ENCODE measurements at regions not wholly inside any gene's neighbourhood (a gene's known extent, or its start where the extent isn't known, plus 50 kb on each side); places are given as distances from the start of the nearest gene placed in this dataset.

GRCh38 chr12:115623275-115623674 lies 654.2 kb downstream of the MED13L start:
- ATAC-seq = no peak
- Mint-ChIP-seq H3K36me3 (no peaks in the 10 kb centered on the region), H3K27ac (no peak overlapping the region), H3K9me3 (peaks cover 11 to 12% of the 10 kb centered on the region in 2 donors)
- no peak for DNase-seq (ENCODE audit: low spot score in 2 of 2)

DNA sequence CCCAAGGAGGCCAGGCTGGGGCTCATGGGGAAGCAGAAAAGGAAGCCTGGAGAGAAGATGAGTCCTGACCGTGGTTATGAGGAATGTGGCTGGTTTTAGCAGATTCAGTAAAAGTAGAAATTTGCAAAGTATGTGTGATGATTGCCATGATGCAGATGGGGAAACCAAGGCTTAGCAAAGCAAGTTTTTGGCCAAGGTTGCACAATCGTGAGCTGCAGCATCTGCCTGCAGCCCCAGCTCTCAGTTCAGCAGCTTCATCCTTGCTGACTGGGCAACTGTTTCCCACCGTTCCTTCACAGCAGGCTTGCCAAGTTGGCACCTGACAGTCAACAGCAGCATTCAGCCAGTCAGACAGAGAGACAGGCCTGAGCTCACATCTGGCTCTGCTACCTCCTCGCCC lies 656.7 kb downstream of the MED13L start:
- DNase-seq (ENCODE audit: low spot score in 2 of 2) (no peak), ATAC-seq (no peak)
- Mint-ChIP-seq H3K27ac (no peak overlapping the region), H3K36me3 (no peaks in the 10 kb centered on the region), H3K9me3 (peaks cover 11 to 18% of the 10 kb centered on the region in 2 donors)

DNA sequence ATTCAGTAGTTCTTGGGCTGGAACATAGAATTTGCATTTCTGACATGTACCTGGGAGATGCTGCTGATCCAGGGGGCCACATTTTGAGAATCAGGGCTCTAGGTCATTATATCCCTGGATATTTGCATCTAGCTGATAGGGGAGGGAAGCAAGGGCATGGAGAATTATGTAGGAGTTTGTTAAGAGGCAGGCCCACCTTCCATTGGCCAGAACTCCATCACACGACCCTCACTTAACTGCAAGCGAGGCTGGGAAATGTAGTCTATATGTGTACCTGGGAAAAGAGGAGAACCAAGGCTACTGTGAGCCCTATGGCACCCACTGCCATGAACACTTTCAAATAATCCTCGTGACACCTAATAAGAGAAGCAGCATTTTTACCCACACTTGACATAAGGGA lies 657.6 kb downstream of the MED13L start:
- H3K27ac Mint-ChIP-seq = no peak overlapping the region
- no peaks in the 10 kb centered on the region for H3K36me3 Mint-ChIP-seq
- H3K9me3 Mint-ChIP-seq = peaks cover 11 to 18% of the 10 kb centered on the region in 2 donors
- no peak for ATAC-seq
- DNase-seq (ENCODE audit: low spot score in 2 of 2) = no peak

DNA sequence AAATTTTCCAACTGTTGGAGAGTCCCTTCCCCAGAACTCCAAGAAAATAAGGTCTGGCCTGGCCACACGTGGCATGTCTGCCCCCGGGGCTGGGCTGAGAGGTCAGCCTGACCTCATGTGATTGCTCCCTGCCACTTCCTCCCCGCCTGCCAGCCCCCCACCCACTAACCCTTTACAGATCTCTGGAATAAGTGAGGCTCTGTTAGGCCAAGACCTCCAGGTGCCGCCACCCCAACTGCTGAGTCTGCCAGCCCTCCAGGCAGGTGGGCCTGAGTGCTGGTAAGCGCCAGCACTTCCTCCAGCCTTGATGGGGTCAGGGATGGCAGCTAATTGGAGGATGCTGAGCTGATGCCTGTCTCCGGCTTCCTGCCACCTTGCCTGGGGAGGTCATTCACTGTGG lies 658.4 kb downstream of the MED13L start:
- no peak for ATAC-seq
- no peak for DNase-seq (ENCODE audit: low spot score in 2 of 2)
- H3K27ac Mint-ChIP-seq = no peak overlapping the region
- H3K9me3 Mint-ChIP-seq = peaks cover 11 to 18% of the 10 kb centered on the region in 2 donors
- H3K36me3 Mint-ChIP-seq = no peaks in the 10 kb centered on the region

- ATAC-seq (no peak), DNase-seq (ENCODE audit: low spot score in 2 of 2) (no peak)
- Mint-ChIP-seq H3K36me3 (no peaks in the 10 kb centered on the region), H3K27ac (no peak overlapping the region), H3K9me3 (peaks cover 11 to 18% of the 10 kb centered on the region in 2 donors)
Observed at GRCh38 chr12:115618105-115618504, 659.4 kb downstream of the MED13L start.

DNA sequence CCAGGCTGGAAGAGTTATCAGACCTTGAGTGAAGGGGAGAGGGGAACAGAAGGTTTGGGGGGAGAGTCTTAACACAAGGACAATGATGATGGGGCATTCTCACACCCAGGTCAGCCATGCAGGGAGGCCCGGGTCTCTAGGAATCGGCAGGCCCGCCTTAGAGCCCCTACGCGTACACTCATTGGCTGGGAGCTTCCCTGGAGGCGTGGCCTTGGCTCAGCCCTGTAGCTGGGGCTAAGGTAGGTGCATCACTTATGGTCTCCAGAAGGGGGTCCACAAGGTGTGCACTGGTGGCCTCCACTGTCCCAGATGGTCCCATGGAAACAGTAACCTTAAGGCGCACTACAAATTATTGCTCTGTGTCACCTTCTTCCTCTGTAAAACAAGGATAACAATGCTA lies 660.1 kb downstream of the MED13L start:
- DNase-seq (ENCODE audit: low spot score in 2 of 2) (no peak), ATAC-seq (no peak)
- H3K36me3 Mint-ChIP-seq = no peaks in the 10 kb centered on the region
- H3K9me3 Mint-ChIP-seq = peaks cover 11 to 18% of the 10 kb centered on the region in 2 donors
- H3K27ac Mint-ChIP-seq = no peak overlapping the region

GRCh38 chr12:115611477-115611876 lies 666.0 kb downstream of the MED13L start:
- Mint-ChIP-seq H3K27ac (no peak overlapping the region), H3K36me3 (no peaks in the 10 kb centered on the region), H3K9me3 (peaks cover 0 to 9% of the 10 kb centered on the region in 2 donors)
- DNase-seq (ENCODE audit: low spot score in 2 of 2) (no peak), ATAC-seq (no peak)

- no peak for ATAC-seq
- Mint-ChIP-seq H3K9me3 (peaks cover 9 to 14% of the 10 kb centered on the region in 2 donors), H3K27ac (no peak overlapping the region), H3K36me3 (no peaks in the 10 kb centered on the region)
- DNase-seq (ENCODE audit: low spot score in 2 of 2) = no peak
Observed at GRCh38 chr12:115609347-115609746, 668.1 kb downstream of the MED13L start.

DNA sequence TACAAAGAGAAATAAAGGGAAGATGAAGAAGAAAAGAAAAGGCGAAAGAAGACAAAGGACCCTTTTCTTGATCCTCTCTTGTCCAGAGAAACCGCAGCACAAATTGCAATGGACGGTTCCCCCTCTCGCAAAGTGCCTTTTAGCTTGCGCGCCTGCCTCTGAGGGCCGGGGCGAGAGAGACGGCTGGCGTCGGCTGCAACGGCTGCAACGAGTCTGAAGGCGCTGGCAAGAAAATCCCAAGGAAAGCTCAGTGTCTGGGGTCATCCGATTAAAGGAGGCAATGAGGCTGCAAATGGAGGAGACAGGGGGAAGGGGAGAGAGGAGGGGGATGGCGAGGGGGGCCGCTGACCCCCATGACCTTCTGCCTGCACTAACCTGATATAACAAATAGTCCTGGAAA lies 671.5 kb downstream of the MED13L start:
- H3K9me3 Mint-ChIP-seq = peaks cover 10 to 13% of the 10 kb centered on the region in 2 donors
- DNase-seq (ENCODE audit: low spot score in 2 of 2) (no peak), ATAC-seq (no peak)
- H3K27ac Mint-ChIP-seq = no peak overlapping the region
- H3K36me3 Mint-ChIP-seq = no peaks in the 10 kb centered on the region

DNA sequence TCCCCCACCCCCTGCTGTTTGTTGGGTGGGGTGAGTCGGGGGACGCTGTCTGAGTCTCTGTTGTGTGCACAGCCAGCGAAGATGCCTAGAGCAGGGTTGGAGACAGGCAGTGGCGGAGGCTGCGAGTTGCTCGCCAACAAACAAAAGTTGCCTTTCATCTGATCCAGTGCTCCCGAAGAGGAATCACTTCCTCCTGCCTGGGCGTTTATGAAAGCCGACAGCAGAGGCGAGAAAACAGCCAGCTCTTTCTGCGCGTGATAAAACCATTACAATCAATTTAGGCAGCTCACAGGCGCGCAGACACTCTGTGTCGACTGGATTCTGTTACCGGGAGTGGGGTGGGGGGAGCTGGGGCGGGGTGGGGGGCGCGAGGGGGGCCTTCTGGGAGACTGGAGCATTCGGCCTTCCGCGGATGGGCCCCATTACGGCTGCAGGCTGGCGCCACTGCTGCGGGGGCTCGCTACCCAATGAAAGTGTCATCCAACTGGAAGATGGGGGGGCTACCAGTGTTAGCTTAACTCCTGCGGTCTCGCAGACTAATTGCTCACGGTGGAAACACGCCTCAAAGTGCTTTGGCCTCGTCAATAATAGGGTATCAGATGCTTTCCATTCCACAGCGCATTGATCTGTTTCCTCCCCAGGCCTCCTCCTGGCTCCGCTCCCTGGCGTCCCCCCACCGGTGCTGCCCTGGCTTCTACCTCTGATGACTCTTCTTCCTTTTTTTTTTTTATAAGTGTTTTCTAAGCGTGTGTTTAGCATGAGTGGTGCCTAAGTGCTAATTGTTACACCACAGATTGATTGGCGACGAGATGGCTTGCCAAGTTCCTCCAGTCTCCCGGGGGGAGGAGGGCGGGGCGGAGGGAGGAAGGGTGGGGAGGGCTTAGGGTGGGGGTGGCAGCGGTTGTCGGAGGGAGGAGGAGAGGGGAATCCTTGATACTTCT lies 678.4 kb downstream of the MED13L start:
- DNase-seq (ENCODE audit: low spot score in 2 of 2) (no peak), ATAC-seq (no peak)
- Mint-ChIP-seq H3K36me3 (no peaks in the 10 kb centered on the region), H3K27ac (no peak overlapping the region), H3K9me3 (peaks cover 12 to 16% of the 10 kb centered on the region in 2 donors)

DNA sequence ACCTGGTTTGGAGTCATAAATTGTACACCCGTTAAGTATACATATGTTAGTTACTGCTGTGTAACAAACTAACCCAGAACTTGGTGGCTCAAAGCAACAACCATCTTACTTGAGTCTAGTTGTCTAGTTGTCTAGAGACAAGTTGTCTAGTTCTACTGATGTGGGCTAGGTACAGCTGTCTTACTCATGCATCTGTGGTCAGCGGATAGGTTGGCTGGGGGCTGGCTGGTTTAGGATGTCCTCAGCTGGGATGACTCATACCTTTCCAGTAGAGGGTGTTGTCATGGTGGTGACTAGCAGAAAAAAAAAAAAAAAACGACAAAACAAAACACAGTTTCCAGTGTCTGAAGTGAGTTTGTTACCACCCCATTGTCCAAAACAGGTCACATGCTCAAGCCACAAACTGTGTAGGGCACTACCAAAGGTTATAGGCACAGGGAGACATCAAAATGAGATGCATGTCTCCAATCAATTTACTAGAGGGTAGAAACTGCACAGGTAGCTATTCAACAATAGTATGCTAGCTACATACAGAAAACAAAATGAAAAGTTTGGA lies 680.3 kb downstream of the MED13L start:
- H3K36me3 Mint-ChIP-seq = no peaks in the 10 kb centered on the region
- DNase-seq (ENCODE audit: low spot score in 2 of 2) (no peak), ATAC-seq (peak; percentile 47 to 66)
- no peak overlapping the region for H3K27ac Mint-ChIP-seq
- peaks cover 12 to 16% of the 10 kb centered on the region in 2 donors for H3K9me3 Mint-ChIP-seq

- Mint-ChIP-seq H3K36me3 (no peaks in the 10 kb centered on the region), H3K27ac (no peak overlapping the region)
- ATAC-seq = no peak
Observed at GRCh38 chr12:115588131-115588530, 689.4 kb downstream of the MED13L start.

DNA sequence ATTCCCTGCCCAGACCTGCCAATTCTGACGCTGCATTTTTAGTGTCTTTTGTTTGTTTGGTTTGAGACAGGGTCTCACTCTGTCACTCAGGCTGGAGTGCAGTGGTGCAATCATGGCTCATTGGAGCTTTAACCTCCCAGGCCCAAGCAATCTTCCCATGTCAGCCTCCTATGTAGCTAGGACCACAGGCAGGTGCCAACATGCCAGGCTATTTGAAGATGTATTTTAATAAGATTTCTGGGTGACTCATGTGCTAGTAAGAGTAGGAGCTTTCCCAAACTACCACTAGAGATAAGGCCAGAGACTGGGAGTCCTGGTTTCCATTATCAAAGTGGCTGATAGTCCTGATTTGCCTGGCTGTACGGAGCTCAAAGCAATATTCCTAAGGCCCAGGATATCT lies 693.3 kb downstream of the MED13L start:
- Mint-ChIP-seq H3K27ac (no peak overlapping the region), H3K36me3 (no peaks in the 10 kb centered on the region), H3K9me3 (peaks cover 10 to 17% of the 10 kb centered on the region in 2 donors)
- no peak for DNase-seq (ENCODE audit: low spot score in 2 of 2)
- no peak for ATAC-seq

More at GRCh38 chr12:115588131-115588530, 689.4 kb downstream of the MED13L start:
- peaks cover 15 to 17% of the 10 kb centered on the region in 2 donors for H3K9me3 Mint-ChIP-seq
- no peak for DNase-seq (ENCODE audit: low spot score in 2 of 2)

DNA sequence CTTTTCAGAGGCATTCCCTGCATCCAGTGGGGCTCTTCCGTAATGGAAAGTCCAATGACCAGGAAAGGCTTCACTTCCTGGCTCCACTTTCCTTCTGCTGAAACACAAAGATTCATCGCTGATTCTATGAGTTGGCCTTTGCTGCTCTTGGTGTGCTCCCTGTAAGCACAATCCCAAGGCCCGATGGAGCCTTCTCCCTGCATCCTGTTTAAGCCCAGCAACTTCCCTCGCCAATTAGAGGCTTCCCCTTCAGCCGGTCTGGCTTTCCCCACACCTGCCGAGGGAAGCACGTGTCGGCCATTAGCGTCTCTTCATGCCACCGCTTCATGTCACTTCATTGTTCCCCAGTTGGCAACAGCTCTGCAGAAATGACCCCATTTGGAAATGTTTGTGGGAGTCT lies 693.9 kb downstream of the MED13L start:
- ATAC-seq (no peak), DNase-seq (ENCODE audit: low spot score in 2 of 2) (no peak)
- no peaks in the 10 kb centered on the region for H3K36me3 Mint-ChIP-seq
- H3K27ac Mint-ChIP-seq = no peak overlapping the region
- peaks cover 10 to 17% of the 10 kb centered on the region in 2 donors for H3K9me3 Mint-ChIP-seq

DNA sequence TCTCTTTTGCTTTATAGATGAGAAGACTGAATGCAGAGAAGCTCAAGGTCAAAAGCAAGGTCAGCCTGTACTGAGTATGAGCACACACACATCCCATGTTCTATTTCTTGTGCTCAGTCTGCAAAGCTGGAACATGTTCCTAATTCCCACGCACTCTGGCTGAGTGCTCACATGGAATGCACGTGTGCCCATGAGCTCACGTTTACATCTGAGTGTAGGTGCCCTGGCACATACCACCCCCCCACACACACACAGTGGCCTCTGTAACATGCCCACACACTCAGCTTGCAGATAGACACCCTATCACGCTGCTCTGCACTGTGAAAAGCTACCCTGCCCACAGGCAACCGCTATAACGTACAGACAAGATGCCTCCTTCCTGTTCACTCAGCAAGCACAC lies 700.1 kb downstream of the MED13L start:
- ATAC-seq (no peak), DNase-seq (ENCODE audit: low spot score in 2 of 2) (no peak)
- no peaks in the 10 kb centered on the region for H3K9me3 Mint-ChIP-seq
- H3K36me3 Mint-ChIP-seq = no peaks in the 10 kb centered on the region
- H3K27ac Mint-ChIP-seq = no peak overlapping the region

- no peak for DNase-seq (ENCODE audit: low spot score in 2 of 2)
- no peaks in the 10 kb centered on the region for H3K36me3 Mint-ChIP-seq
- H3K27ac Mint-ChIP-seq = no peak overlapping the region
- no peak for ATAC-seq
- H3K9me3 Mint-ChIP-seq = peaks cover 0 to 6% of the 10 kb centered on the region in 2 donors
Observed at GRCh38 chr12:115574826-115575225, 702.7 kb downstream of the MED13L start.

- DNase-seq (ENCODE audit: low spot score in 2 of 2) (no peak), ATAC-seq (no peak)
- Mint-ChIP-seq H3K9me3 (peaks cover 0 to 6% of the 10 kb centered on the region in 2 donors), H3K36me3 (no peaks in the 10 kb centered on the region), H3K27ac (no peak overlapping the region)
Observed at GRCh38 chr12:115572440-115572839, 705.1 kb downstream of the MED13L start.

DNA sequence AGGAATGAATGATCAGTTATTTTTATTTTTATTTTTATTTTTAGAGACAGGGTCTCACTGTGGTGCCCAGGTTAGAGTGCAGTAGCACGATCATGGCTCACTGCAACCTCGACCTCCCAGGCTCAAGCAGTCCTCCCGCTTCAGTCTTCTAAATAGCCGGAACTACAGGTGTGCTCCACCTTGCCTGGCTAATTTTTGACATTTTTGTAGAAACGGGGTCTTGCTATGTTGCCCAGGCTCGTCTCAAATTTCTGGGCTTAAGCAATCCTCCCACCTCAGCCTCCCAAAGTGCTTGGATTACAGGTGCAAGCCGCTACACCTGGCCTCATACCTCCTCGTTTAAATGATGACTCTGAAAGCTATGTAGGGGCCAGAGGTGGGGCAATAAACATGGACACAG lies 706.0 kb downstream of the MED13L start:
- no peak for ATAC-seq
- H3K9me3 Mint-ChIP-seq = peaks cover 4 to 6% of the 10 kb centered on the region in 2 donors
- H3K27ac Mint-ChIP-seq = no peak overlapping the region
- DNase-seq (ENCODE audit: low spot score in 2 of 2) = no peak
- no peaks in the 10 kb centered on the region for H3K36me3 Mint-ChIP-seq

Measured in activated naive CD4-positive, alpha-beta T cell treated with anti-CD3 and anti-CD28 coated beads, Interleukin-2, amount 50 U/mL, for 72 hours (primary cell).